GM18870 (cell line): ENCODE measurements at regions not wholly inside any gene's neighbourhood (a gene's known extent, or its start where the extent isn't known, plus 50 kb on each side); places are given as distances from the start of the nearest gene placed in this dataset.
"Not testable (repeated sequence)": the region's sequence is repeated elsewhere in the genome, so short reads cannot be mapped to it uniquely, and the experiment has no call there.

Experiments used
- ATAC-seq: cut with Tn5 transposase; IDR thresholded peaks from one replicate; pipeline ENCODE4 v1.9.1; 2021; ENCODE audit warnings: moderate library complexity; ENCODE audit not compliant: unreplicated experiment

GRCh38 chr10:31123946-31124345 lies 92.3 kb upstream of the ZNF438 start:
- no peak for ATAC-seq

- no peak for ATAC-seq
These were observed 93.2 kb upstream of the ZNF438 start for GRCh38 chr10:31124852-31125251.

GRCh38 chr10:31125789-31126188 lies 94.1 kb upstream of the ZNF438 start:
- ATAC-seq: no peak

- no peak for ATAC-seq
These were observed 94.9 kb upstream of the ZNF438 start for GRCh38 chr10:31126593-31126992.

DNA sequence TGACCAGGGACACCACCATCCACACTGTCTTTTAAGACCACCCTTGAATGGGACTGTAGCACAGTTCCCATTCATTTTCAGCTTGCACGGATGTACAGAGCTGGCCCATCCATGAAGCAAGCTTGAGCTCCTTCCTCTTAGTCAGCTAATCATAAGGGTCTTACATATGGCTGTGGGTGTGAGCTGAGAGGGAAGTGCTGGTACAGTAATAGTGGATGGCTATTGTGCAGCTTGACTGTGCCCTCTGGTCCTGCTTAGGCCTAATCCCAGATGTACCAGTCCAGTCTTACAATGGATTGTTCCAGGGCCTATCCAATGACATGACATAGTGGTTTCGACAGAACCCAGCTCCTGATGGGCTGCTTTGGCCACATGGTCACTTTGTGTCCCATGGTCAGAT lies 96.9 kb upstream of the ZNF438 start:
- no peak for ATAC-seq

- ATAC-seq: no peak
These were observed 97.6 kb upstream of the ZNF438 start for GRCh38 chr10:31129271-31129670.

- no peak for ATAC-seq
These were observed 98.3 kb upstream of the ZNF438 start for GRCh38 chr10:31129880-31130405.

DNA sequence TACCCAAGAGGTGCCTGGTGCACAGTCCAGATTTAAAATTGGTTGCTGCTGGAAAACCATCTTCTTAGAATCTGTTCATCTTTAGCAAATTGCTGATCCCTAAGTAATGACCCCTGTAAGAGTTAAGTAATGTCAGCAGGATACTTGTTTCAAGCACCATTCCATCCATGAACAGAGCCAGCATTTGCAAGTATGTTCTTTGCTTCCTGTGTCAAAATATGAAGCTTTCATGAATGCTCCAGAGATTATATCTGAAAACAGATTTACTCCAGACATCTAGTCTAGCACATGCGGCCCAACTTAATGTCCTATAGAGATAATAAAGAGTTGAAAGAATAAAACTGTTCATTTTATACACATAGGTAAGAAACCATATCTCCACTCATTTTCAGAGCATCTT lies 98.7 kb upstream of the ZNF438 start:
- ATAC-seq: no peak

DNA sequence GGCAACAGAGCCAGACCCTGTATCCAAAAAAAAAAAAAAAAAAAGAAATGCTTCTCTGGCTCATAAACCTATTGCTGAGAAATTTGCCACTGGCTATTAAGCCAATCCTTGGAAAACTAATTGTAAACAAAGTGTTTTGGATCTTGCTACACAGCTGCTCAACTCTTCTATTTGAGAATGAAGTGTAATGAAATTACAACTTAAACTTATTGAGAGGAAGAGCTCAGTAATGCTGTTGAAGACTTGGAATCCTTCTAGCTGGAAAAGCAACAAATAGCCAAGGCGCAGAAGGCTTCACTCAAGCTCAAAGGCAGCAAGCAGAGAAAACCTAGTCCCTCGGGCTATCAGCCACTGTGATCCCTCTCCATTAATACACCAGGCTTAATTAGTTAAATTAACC lies 99.6 kb upstream of the ZNF438 start:
- no peak for ATAC-seq

GRCh38 chr10:31132681-31133244 lies 101.1 kb upstream of the ZNF438 start:
- ATAC-seq: no peak

DNA sequence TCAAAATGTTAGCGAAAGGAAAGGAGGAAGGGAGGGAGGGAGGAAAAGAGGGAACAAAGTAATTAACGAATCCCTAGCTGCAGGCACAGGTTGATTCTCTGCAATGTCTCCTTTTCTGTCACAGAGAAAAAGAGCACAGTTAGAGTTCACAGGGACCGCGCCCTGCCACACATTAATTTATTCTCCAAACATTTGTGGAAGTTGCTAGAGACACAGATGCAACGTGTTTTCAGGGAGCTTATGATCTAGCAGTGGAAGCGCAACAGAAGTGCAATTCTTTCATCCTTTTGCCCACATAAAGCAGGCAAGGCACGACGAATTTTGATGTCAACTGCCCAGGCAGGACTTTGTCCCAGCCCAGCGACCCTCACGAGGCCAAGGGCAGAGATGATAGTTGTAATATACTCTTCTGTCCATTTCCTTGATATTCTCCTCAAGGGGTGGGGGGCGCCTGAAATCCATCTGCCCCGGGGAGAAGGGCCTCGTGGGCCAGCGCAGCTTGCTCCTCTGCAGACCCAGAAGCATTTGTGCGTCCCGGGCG lies 101.7 kb upstream of the ZNF438 start:
- ATAC-seq: no peak

DNA sequence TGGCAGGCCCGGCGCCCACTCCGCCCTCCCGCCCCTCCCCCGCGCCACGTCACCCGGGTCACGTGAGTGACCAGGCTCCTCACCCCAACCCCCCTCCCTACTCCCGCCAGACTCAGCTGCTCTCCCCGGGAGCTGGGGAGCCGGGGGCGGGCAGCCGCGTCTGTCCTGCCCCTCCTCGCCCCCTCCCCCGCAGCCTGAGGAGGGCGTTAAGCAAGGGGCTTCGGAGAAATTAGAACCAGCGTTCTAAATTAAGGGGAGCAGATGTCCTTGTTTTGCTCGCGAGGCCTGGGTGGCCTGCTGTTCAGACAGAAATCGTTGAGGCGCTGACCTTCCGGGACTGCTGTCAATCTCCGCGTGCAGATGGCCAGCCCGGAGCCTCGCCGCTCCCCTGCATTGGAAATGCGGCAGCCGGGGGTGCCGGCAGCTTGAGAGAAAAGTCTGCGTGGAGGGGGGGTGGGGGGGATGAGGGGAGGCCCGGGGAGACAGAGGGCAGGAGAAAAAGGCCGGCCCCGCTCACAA lies 102.2 kb upstream of the ZNF438 start:
- no peak for ATAC-seq

DNA sequence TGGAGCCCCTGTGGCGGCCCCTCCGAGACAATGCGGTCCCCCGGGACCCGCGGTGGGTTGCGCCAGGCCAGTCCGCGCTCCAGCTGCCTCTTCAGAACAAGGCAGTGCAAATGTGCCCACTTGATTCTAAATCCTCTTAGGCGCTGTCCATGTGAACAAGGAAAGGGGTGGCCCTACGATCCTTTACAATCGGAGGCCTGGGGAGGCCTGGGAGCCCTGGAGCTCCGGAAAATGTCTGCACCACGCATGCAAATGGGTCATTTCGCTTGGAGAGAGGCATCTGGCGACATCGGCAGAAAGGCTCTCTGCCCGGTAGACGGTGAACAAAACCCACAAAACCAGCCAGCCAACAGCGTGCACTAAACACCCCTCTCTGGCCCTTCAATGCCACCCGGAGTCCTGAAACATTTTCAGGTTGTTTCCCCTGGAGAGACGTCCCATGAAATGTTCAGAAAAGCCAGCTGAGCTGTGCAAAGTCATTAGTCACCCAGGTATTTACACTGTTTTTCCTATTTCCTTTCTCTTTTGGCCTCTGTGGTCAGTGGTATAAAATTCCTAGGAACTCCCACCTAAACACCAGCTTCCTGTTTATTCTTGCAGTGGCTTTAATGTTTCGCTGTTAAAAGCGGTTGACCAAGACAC lies 102.8 kb upstream of the ZNF438 start:
- ATAC-seq: no peak

- ATAC-seq: no peak
These were observed 103.5 kb upstream of the ZNF438 start for GRCh38 chr10:31135171-31135570.

DNA sequence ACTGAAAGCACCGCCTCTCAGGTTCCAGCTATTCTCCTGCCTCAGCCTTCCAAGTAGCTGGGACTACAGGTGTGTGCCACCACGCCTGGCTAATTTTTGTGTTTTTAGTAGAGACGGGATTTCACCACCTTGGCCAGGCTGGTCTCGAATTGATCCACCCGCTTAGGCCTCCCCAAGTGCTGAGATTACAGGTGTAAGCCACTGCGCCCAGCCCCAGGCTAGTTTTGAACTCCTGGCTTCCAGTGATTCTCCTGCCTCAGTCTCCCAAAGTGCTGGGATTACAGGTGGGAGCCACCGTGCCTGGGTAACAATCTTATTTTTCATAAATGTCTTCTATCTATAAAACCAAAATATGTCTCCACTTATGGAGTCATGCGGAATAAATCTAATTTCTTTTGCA lies 104.1 kb upstream of the ZNF438 start:
- not testable (repeated sequence) for ATAC-seq

DNA sequence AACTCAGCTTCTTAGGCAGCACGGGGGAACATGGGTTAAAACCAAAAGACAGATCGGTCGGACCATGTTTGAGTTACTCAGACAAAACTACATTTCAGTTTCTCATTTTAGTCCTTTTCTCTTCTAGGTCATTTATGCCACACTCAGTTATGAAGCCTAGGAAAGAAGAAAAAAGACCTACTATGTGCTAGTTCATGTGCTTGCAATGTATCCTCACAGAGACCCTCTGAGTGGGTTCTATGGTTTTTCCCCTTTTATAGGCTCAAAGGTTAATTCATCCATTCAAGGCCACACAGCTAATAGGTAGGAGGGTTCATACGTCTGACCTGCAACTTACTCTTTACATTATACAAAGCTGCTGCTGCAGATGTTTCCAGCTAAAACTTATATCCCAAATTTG lies 104.7 kb upstream of the ZNF438 start:
- no peak for ATAC-seq

DNA sequence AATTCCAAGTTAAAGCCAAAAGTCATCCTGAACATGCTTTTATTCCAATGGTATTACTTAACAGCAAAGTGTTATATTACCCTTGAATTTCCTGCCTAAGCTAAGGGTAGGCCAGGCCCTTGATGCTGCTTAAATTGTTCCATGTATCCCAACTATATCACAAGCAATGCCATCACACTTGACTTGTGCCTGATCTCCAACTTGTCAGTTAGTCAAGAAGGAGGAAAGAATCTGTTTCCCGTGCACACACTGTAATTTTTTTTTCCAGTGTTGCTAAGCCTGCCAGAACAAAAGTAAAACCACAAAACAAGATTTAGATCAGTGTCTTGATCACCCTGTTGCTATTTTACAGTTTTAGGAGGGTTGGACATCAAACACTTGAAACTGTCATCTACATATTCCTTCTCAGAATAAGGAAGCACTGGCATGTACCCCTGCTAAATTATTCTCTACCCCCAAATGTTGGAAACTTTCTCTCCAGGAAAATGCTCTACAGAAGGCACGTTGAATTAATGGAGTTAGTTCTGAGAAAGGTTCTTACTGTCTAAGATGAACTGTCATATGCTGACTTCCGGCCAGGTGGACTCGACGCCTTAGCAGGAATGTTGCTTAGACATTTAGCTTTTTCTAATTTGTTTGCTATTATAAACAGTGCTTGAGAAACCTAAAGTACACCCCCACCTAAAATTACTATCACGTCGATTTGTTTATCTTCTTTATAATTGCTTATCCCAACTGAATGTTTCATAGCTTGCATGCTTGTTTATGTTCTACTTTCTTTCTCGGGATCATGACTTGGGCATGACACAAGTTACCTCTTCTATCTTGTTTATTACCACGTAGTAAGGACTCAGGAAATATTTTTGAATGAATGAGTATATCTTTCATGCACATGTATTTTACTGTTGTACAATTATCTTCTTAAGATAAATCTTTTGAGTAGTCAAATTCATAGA lies 105.5 kb upstream of the ZNF438 start:
- ATAC-seq: no peak

GRCh38 chr10:31138026-31138553 lies 106.4 kb upstream of the ZNF438 start:
- ATAC-seq: no peak

DNA sequence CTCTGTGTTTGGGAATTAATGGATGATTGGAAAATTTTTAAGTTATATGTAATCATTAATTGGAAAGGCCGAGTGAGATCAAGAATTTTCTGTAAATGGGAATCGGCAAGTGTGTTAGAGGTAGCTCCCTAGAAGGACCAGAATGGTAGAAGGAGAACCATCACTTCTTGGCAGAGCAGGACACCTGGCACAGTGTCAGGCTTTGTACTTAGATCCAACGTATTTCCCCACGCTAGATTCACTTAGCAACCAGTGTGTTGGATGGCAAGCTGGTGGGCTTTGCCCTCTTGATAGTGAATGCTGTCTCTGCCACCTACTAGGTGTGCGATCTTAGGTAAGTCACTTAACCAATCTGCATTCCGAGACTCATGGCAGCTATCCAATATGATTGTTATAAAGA lies 107.8 kb upstream of the ZNF438 start:
- no peak for ATAC-seq

GRCh38 chr10:31140716-31141115 lies 109.1 kb upstream of the ZNF438 start:
- no peak for ATAC-seq

GRCh38 chr10:31142026-31142425 lies 110.4 kb upstream of the ZNF438 start:
- ATAC-seq: no peak
